ENCODE measurements at regions not wholly inside any gene's neighbourhood (a gene's known extent, or its start where the extent isn't known, plus 50 kb on each side); places are given as distances from the start of the nearest gene placed in this dataset.

GRCh38 chr17:72046178-72046577, 74.6 kb upstream of the SOX9 start:
- ATAC-seq (no peak), DNase-seq (ENCODE audit: low read depth, low spot score) (no peak)
- ChIA-PET POLR2A (no interaction called here), CTCF (interaction anchor here (0.5 kb wide), 1 partner anchor 464 kb away, joined by 3 read pairs; no protein-coding TSS in a partner anchor)
- no peak overlapping the region for H3K27ac ChIP-seq (ENCODE audit: low read length)
- H3K9me3 ChIP-seq (ENCODE audit: control insufficient read depth, insufficient read depth, low read depth, low read length) = no peaks in the 10 kb centered on the region
- H3K36me3 ChIP-seq (ENCODE audit: control insufficient read depth, insufficient read depth, low read length) = no peaks in the 10 kb centered on the region
- H3K27me3 ChIP-seq (ENCODE audit: control insufficient read depth, insufficient read depth, low read length) = no peaks in the 10 kb centered on the region
- intact Hi-C loops (cut with micrococcal nuclease; ENCODE audit: unreplicated experiment) (no loop called here), in situ Hi-C loops (cut with HindIII; ENCODE audit: low pct_unique_long_range_greater_than_20kb, low sequenced_read_pairs) (no loop called here)
- BruUV-seq (replicated peaks) = no TSS peak
- TF ChIP-seq REST (IDR thresholded peaks at IDR 0.05; ENCODE audit: insufficient read depth in 1 of 2, low read depth in 2 of 2, low read length in 1 of 2) (no peak), POLR2AphosphoS5 (IDR thresholded peaks at IDR 0.05; ENCODE audit: low read depth, low read length) (no peak), SIN3A (IDR thresholded peaks at IDR 0.05; ENCODE audit: borderline replicate concordance, insufficient read depth, low read depth, low read length) (no peak), TCF7L2 (IDR thresholded peaks at IDR 0.05; ENCODE audit: low read depth, low read length) (no peak), CTCF (IDR thresholded peaks at IDR 0.05) (no peak)
- H3K4me1 ChIP-seq (ENCODE audit: control insufficient read depth, insufficient read depth, low read length) = no peaks in the 10 kb centered on the region
- H3K4me3 ChIP-seq (ENCODE audit: low read depth in 2 of 2, low read length in 2 of 2) = no peak overlapping the region

- no peak for ATAC-seq
- Histone ChIP-seq H3K27ac (ENCODE audit: low read length) (no peak overlapping the region), H3K4me1 (ENCODE audit: control insufficient read depth, insufficient read depth, low read length) (no peaks in the 10 kb centered on the region), H3K27me3 (ENCODE audit: control insufficient read depth, insufficient read depth, low read length) (no peaks in the 10 kb centered on the region), H3K4me3 (ENCODE audit: low read depth in 2 of 2, low read length in 2 of 2) (no peak overlapping the region), H3K9me3 (ENCODE audit: control insufficient read depth, insufficient read depth, low read depth, low read length) (no peaks in the 10 kb centered on the region), H3K36me3 (ENCODE audit: control insufficient read depth, insufficient read depth, low read length) (no peaks in the 10 kb centered on the region)
- ChIA-PET CTCF (interaction anchor here (0.6 kb wide), 1 partner anchor 1564 kb away, joined by 4 read pairs; no protein-coding TSS in a partner anchor), POLR2A (interaction anchor here (0.5 kb wide), 1 partner anchor 1410 kb away, joined by 9 read pairs; no protein-coding TSS in a partner anchor)
- intact Hi-C loops (cut with micrococcal nuclease; ENCODE audit: unreplicated experiment) (no loop called here), in situ Hi-C loops (cut with HindIII; ENCODE audit: low pct_unique_long_range_greater_than_20kb, low sequenced_read_pairs) (no loop called here)
- TF ChIP-seq CTCF (IDR thresholded peaks at IDR 0.05) = no peak
- TF ChIP-seq REST (IDR thresholded peaks at IDR 0.05; ENCODE audit: insufficient read depth in 1 of 2, low read depth in 2 of 2, low read length in 1 of 2) = no peak
- TF ChIP-seq SIN3A (IDR thresholded peaks at IDR 0.05; ENCODE audit: borderline replicate concordance, insufficient read depth, low read depth, low read length) = no peak
- TF ChIP-seq POLR2AphosphoS5 (IDR thresholded peaks at IDR 0.05; ENCODE audit: low read depth, low read length) = no peak
- no peak for TF ChIP-seq TCF7L2 (IDR thresholded peaks at IDR 0.05; ENCODE audit: low read depth, low read length)
- no peak for DNase-seq (ENCODE audit: low read depth, low spot score)
- no TSS peak for BruUV-seq (replicated peaks)
Measured at GRCh38 chr17:72046643-72047612, 73.9 kb upstream of the SOX9 start.

All from Panc1 (cell line).